Choroid plexus epithelial cell (primary cell): ENCODE measurements at regions not wholly inside any gene's neighbourhood (a gene's known extent, or its start where the extent isn't known, plus 50 kb on each side); places are given as distances from the start of the nearest gene placed in this dataset.

Source experiments
- DNase-seq: peaks from one replicate; pipeline ENCODE4 v3.0.0-alpha.2; 2010; ENCODE audit warnings: low read depth
- H3K4me3 ChIP-seq: 2 replicates; pipeline ENCODE4 v1.5.1; 2011; ENCODE audit warnings: low read depth, mild to moderate bottlenecking, control low read depth, low read length, moderate library complexity
- TF ChIP-seq, protein P1 (sequence below): conservative IDR thresholded peaks from 2 replicates; pipeline ENCODE4 v1.5.1; 2011; ENCODE audit warnings: low read depth, mild to moderate bottlenecking, control low read depth, inconsistent platforms, low read length, moderate library complexity

DNA sequence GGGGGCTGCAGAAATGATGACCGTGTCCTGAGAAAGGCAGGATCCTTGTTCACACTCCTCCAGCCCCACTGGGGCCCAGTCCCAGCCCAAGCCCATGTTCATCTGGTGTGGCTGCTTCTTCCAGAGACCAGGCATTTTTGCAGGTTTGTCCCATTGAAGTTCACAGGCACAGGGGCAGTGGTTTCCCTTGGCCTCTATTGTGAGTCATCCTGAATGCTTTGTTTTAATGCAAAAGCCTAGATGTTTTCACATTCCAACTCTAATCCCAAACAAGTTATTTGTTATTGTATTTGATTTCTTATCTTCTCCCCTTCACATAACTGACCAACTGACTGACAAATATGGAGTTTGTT lies 426.4 kb upstream of the ID2 start:
- no peak for DNase-seq

DNA sequence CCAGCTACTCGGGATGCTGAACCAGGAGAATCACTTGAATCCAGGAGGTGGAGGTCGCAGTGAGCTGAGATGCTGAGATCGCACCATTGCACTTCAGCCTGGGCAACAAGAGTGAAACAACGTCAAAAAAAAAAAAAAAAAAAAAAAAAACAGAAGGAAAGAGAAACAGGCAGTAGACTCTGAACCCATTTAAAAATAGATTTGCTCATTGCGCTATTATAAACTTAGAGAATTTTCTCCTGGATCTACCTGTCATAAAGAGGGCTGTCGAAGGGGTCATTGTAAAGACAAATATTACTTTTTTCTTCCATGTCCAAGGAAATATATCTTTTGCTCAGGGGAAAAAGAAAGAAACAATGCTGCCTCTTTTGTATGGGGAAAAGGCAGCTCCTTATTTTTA lies 425.0 kb upstream of the ID2 start:
- no peak overlapping the region for H3K4me3 ChIP-seq
- TF ChIP-seq, protein P1, sequence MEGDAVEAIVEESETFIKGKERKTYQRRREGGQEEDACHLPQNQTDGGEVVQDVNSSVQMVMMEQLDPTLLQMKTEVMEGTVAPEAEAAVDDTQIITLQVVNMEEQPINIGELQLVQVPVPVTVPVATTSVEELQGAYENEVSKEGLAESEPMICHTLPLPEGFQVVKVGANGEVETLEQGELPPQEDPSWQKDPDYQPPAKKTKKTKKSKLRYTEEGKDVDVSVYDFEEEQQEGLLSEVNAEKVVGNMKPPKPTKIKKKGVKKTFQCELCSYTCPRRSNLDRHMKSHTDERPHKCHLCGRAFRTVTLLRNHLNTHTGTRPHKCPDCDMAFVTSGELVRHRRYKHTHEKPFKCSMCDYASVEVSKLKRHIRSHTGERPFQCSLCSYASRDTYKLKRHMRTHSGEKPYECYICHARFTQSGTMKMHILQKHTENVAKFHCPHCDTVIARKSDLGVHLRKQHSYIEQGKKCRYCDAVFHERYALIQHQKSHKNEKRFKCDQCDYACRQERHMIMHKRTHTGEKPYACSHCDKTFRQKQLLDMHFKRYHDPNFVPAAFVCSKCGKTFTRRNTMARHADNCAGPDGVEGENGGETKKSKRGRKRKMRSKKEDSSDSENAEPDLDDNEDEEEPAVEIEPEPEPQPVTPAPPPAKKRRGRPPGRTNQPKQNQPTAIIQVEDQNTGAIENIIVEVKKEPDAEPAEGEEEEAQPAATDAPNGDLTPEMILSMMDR = no peak
- DNase-seq = no peak

More for the DNA sequence above, 426.4 kb upstream of the ID2 start:
- TF ChIP-seq, protein P1 = no peak
- H3K4me3 ChIP-seq = no peak overlapping the region

DNA sequence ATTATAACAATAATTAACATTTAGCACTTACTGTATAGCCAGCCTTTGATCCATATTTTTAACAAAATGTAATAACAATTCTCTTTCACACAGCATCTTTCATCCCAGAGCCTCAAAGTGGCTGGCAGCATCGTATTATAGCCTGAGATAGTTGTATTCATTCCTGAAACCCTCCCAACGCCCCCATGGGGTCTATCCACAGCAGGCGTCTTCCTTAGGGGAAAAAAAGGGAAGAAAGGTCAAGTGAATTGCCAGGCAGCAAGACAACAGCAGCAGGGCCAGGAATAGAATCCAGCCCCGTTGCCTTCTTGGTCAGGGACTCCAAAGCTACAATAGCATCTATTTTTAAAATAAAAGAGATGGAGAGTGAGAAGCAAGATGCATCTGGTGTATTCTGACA lies 424.4 kb upstream of the ID2 start:
- DNase-seq = no peak
- no peak overlapping the region for H3K4me3 ChIP-seq
- TF ChIP-seq, protein P1 = no peak

DNA sequence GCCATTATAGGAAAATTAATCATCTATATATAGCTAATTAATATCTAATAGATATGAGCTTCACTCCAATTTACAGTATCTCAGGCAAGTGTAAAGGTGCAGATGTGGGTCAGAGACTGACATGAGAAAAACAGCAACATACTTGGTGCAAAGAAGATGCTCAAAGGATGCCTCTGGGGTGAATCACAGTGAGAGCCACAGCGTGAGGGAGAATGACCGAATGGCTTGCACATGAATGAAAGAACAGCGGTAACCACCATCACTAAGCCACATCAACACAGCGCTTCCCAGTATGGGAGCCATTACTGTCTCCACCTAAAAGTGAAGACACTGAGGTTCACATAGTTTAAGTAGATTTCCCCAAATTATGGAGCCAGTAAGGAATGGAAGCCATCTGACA lies 423.4 kb upstream of the ID2 start:
- no peak for DNase-seq
- no peak overlapping the region for H3K4me3 ChIP-seq
- TF ChIP-seq, protein P1 = no peak

DNA sequence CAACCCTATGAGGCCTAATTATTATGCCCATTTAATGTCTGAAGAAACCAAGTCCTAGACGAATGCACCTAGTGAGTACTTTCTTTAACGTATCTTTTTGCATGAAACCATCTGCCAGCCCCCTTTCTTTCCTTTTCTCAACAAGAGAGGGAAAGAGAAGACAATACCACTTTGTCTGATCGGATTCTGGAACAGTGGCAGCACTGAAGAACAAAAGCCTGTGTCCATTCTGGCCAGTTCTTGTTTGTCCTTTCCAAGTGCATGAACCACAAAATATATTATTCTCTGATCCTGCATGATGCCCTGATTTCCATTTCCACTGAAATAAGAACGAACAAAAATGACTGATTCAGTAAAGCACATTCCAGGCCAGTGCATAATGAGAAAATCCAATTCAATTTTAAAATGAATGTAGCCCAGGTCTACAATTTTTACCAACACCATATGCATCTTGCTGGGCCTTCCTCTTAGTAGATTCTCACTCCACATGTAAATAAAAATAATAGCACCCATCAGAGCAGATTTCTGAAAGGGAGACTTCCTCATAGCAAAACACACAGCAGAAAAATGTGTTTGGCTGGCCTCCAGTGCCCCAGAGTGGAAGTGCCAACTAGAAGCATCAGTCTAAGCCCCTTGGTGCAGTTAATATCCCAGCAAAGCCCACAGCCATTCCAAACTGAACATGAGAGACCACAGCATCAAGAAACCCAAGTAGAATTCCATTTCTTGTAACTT lies 422.6 kb upstream of the ID2 start:
- no peak overlapping the region for H3K4me3 ChIP-seq
- TF ChIP-seq, protein P1 = no peak
- DNase-seq = no peak

DNA sequence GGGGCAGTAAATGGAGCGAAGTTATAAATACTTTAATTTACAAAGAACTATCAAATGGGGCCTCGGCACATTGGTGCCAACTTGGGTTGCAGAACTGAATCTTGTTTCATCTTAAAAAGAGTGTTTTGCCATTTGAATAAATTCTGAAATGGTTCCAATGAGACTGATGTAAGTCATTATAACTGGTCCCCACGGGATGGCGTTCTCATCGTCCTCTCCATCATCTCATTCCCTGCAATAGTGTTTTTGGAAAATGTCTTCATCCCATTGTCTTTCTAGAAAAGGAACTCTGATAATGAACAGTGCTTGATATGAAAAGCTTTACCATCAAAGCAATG lies 422.0 kb upstream of the ID2 start:
- no peak for DNase-seq
- TF ChIP-seq, protein P1 = no peak
- no peak overlapping the region for H3K4me3 ChIP-seq

DNA sequence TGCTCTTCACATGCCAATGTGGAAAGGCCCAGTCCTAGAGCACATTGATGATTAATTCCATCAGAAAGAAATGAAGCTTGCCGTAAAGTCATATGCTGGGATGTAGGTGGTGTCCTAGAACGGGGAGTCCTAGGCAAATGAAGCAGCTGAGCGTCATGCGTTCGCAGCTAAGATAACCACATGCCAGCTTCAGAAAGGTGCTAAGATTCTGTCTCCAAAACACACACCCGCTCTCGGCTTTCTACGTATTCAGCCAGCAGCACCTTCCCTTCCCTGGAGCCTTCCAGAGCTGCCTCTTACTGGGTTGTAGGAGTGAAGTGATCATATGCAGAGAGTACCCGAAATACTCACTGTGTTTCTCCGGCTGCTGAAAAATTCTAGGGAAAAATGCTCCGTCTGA lies 421.6 kb upstream of the ID2 start:
- no peak for DNase-seq
- TF ChIP-seq, protein P1 = no peak
- H3K4me3 ChIP-seq = no peak overlapping the region
